Activated naive CD4-positive, alpha-beta T cell treated with anti-CD3 and anti-CD28 coated beads, Interleukin-2, amount 50 U/mL, for 24 hours (primary cell): ENCODE measurements at regions not wholly inside any gene's neighbourhood (a gene's known extent, or its start where the extent isn't known, plus 50 kb on each side); places are given as distances from the start of the nearest gene placed in this dataset.
A peak's percentile ranks its signal among the peaks of the same experiment; 100 is the strongest.
"Not testable (repeated sequence)": the region's sequence is repeated elsewhere in the genome, so short reads cannot be mapped to it uniquely, and the experiment has no call there.

ENCODE experiments used
- H3K27ac Mint-ChIP-seq: one replicate; pipeline ENCODE4 v1.8.0; 2021; ENCODE audit warnings: mild to moderate bottlenecking, mixed read lengths
- H3K27me3 Mint-ChIP-seq: one replicate; pipeline ENCODE4 v1.8.0; 2021; ENCODE audit warnings: mixed read lengths
- H3K36me3 Mint-ChIP-seq: one replicate; pipeline ENCODE4 v1.8.0; 2021; ENCODE audit warnings: mixed read lengths
- H3K4me1 Mint-ChIP-seq: one replicate; pipeline ENCODE4 v1.8.0; 2021; ENCODE audit warnings: mixed read lengths
- H3K4me3 Mint-ChIP-seq: one replicate; pipeline ENCODE4 v1.8.0; 2021; ENCODE audit warnings: mild to moderate bottlenecking, mixed read lengths
- H3K9me3 Mint-ChIP-seq: one replicate; pipeline ENCODE4 v1.8.0; 2021; ENCODE audit warnings: mixed read lengths

DNA sequence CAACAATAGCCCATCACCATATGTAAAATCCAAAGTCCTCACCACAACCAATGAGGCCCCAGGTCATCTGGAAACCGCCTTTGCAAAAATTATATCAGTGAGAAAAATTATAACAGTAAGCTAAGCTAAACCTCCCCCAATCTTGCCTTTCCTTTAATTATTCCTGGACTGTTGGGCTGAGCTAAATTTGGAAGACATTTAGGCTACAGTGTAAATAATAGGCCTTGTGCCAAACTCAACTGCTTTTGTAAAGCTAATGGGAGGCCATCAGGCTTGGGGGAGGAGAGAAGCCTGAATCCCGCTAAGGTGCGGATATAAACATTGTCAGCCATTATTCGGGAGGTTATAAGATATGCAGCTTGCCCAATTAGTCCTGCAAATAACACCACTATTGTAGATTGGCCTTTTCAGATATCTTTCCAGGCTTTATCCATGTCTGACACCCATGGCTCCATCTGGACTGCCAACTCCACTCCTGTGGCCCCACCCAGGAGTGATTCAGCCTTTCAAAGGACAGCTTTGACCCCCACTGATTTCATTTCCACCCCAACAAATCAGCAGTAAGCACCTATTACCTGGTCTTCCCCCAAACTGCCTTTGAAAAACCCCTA lies 53.0 kb upstream of the CA12 start:
- Mint-ChIP-seq H3K27me3 (peaks cover 1% of the 10 kb centered on the region), H3K36me3 (no peaks in the 10 kb centered on the region), H3K4me1 (peaks cover 27% of the 10 kb centered on the region), H3K27ac (peak overlapping the region; percentile 6), H3K9me3 (no peaks in the 10 kb centered on the region), H3K4me3 (no peak overlapping the region)

GRCh38 chr15:63435204-63435820 lies 53.7 kb upstream of the CA12 start:
- H3K4me1 Mint-ChIP-seq: peaks cover 30% of the 10 kb centered on the region
- H3K27me3 Mint-ChIP-seq: peaks cover 1% of the 10 kb centered on the region
- no peak overlapping the region for H3K4me3 Mint-ChIP-seq
- H3K27ac Mint-ChIP-seq: no peak overlapping the region
- H3K36me3 Mint-ChIP-seq: no peaks in the 10 kb centered on the region
- no peaks in the 10 kb centered on the region for H3K9me3 Mint-ChIP-seq

- Mint-ChIP-seq H3K9me3 (no peaks in the 10 kb centered on the region), H3K36me3 (no peaks in the 10 kb centered on the region), H3K27ac (peak overlapping the region; percentile 47), H3K4me3 (peak overlapping the region; percentile 39), H3K4me1 (peaks cover 38% of the 10 kb centered on the region), H3K27me3 (peaks cover 1% of the 10 kb centered on the region)
Measured at GRCh38 chr15:63436341-63436740, 54.7 kb upstream of the CA12 start.

DNA sequence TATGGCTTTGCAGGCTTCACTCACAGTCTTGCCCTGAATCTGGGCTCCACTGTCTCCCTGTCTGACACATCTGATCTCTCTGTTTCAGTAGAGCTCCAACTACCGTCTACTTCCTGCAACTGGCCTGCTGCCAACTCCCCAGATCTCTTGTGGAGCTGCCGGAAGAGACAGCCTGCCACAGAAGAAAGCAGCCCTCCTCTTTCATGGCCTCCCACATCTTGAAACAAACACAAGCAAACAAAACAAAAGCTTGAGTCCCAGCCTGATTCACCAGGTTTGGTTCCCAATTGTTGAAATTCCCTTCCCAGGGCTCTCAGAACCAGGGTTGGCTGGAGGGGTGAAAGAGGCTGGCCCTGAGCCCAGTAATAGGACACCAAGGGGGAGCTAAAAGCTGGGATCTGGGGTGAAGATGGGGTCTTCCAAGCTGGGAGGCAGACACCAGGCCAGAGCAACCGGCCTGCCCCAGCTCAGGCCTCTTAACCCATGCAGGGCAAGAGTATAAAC lies 55.3 kb upstream of the CA12 start:
- H3K9me3 Mint-ChIP-seq: no peaks in the 10 kb centered on the region
- H3K4me1 Mint-ChIP-seq: peaks cover 38% of the 10 kb centered on the region
- peaks cover 1% of the 10 kb centered on the region for H3K27me3 Mint-ChIP-seq
- H3K36me3 Mint-ChIP-seq: no peaks in the 10 kb centered on the region
- H3K4me3 Mint-ChIP-seq: peak overlapping the region; percentile 39
- peak overlapping the region; percentile 47 for H3K27ac Mint-ChIP-seq

- Mint-ChIP-seq H3K9me3 (no peaks in the 10 kb centered on the region), H3K27ac (no peak overlapping the region), H3K4me3 (no peak overlapping the region), H3K36me3 (no peaks in the 10 kb centered on the region), H3K27me3 (no peaks in the 10 kb centered on the region), H3K4me1 (peaks cover 38% of the 10 kb centered on the region)
Measured at GRCh38 chr15:63439536-63440264, 58.1 kb upstream of the CA12 start.

GRCh38 chr15:63440265-63440648 lies 58.6 kb upstream of the CA12 start:
- no peak overlapping the region for H3K27ac Mint-ChIP-seq
- peaks cover 38% of the 10 kb centered on the region for H3K4me1 Mint-ChIP-seq
- no peaks in the 10 kb centered on the region for H3K36me3 Mint-ChIP-seq
- no peak overlapping the region for H3K4me3 Mint-ChIP-seq
- H3K9me3 Mint-ChIP-seq: no peaks in the 10 kb centered on the region
- H3K27me3 Mint-ChIP-seq: no peaks in the 10 kb centered on the region

GRCh38 chr15:63440756-63441155 lies 59.1 kb upstream of the CA12 start:
- Mint-ChIP-seq H3K27me3 (no peaks in the 10 kb centered on the region), H3K36me3 (no peaks in the 10 kb centered on the region), H3K4me3 (no peak overlapping the region), H3K27ac (no peak overlapping the region), H3K9me3 (no peaks in the 10 kb centered on the region), H3K4me1 (peaks cover 36% of the 10 kb centered on the region)

DNA sequence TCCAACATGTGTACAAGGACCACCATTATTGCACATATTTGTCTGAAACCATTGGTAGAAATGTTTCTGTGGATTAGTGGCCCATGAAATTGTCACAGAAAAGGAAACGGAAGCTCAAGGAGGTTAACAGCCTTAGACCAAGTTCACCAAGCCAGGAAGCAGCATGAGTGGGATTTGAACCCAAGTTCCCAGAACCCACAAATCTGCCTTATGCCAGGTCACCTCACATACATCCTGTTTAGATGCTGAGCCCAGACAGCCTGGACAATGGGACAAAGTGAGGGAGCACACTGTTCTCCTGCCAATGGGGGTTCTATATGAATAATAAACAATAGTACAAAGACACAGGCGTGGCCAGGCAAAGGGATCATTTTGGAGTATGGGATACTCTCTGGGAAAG lies 59.6 kb upstream of the CA12 start:
- H3K4me1 Mint-ChIP-seq: peaks cover 31% of the 10 kb centered on the region
- no peak overlapping the region for H3K4me3 Mint-ChIP-seq
- H3K27ac Mint-ChIP-seq: no peak overlapping the region
- no peaks in the 10 kb centered on the region for H3K9me3 Mint-ChIP-seq
- H3K27me3 Mint-ChIP-seq: no peaks in the 10 kb centered on the region
- no peaks in the 10 kb centered on the region for H3K36me3 Mint-ChIP-seq

DNA sequence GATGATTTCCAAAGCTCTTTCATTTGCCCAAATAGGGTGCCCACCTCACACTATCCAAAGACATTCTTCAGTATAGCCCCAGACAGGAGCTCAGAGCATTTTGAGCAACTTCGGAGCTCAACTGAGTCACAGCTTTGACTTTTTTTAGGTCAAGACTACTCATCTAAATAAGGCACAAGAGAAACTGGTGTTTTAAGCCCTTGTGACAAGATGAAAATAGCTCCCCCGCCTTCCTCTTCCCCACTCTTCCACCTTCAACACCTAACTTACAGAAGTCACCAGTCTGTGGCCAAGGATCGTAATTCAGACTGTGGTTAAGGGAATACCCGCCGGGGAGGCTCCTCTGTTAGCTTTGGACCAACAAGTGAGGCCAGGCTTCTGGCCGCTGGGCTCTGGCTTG lies 60.4 kb upstream of the CA12 start:
- H3K9me3 Mint-ChIP-seq: no peaks in the 10 kb centered on the region
- H3K27me3 Mint-ChIP-seq: no peaks in the 10 kb centered on the region
- H3K4me1 Mint-ChIP-seq: peaks cover 23% of the 10 kb centered on the region
- no peak overlapping the region for H3K27ac Mint-ChIP-seq
- H3K4me3 Mint-ChIP-seq: no peak overlapping the region
- no peaks in the 10 kb centered on the region for H3K36me3 Mint-ChIP-seq

GRCh38 chr15:63444611-63445010 lies 59.8 kb upstream of the USP3 start:
- peaks cover 12% of the 10 kb centered on the region for H3K4me1 Mint-ChIP-seq
- H3K27ac Mint-ChIP-seq: no peak overlapping the region
- no peak overlapping the region for H3K4me3 Mint-ChIP-seq
- H3K9me3 Mint-ChIP-seq: no peaks in the 10 kb centered on the region
- H3K36me3 Mint-ChIP-seq: no peaks in the 10 kb centered on the region
- H3K27me3 Mint-ChIP-seq: no peaks in the 10 kb centered on the region

DNA sequence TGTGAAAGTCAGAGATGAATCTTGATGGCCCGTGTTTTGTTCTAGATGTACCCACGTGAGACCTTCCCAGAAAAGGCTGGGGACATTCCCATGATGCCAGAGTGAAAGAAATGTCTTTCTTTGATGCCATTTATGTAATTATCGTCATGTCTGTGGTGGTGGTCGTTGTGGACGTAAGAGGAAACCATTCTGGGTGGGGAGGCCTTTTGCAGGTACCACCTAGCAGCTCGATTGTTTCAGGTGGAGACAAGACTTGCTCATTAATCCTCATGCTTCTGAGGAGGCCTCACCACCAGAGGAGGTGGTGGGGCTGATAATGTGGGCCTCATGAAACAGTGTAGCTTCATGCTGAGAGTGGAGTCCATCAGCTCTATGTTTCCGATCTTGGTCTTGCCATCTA lies 58.1 kb upstream of the USP3 start:
- no peaks in the 10 kb centered on the region for H3K4me1 Mint-ChIP-seq
- H3K27ac Mint-ChIP-seq: no peak overlapping the region
- H3K4me3 Mint-ChIP-seq: no peak overlapping the region
- no peaks in the 10 kb centered on the region for H3K9me3 Mint-ChIP-seq
- H3K27me3 Mint-ChIP-seq: no peaks in the 10 kb centered on the region
- H3K36me3 Mint-ChIP-seq: no peaks in the 10 kb centered on the region

DNA sequence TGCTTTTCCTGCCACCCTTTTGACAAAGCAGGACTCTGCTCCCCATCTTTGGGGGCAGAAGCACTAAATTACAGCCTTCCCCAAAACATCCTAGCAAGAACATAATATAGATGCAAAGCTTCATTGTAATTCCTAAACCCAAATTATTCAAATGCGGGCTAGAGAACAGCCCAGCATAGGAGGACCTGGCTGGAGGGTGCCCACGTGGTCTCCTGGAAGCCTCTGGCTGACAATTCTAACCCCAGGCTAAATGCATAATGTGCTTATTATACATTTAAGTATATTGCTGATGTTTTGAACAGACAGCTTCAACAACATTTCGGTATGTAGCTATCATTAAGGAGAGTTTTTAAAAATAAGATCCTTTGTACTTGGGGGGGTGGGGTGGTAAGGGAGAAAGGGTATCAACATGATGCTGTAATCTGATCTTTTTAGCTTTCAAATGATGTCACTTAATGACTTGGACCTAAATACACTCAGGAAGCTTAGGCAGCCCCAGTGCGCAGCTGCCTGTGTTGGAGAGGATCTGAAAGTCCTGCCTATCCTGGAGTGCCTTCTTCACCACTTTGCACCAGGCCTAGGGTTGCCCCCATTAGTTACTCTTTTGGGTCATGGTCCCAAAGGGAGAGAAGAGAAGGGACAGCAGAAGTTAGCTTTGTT lies 57.2 kb upstream of the USP3 start:
- no peak overlapping the region for H3K4me3 Mint-ChIP-seq
- H3K27ac Mint-ChIP-seq: no peak overlapping the region

DNA sequence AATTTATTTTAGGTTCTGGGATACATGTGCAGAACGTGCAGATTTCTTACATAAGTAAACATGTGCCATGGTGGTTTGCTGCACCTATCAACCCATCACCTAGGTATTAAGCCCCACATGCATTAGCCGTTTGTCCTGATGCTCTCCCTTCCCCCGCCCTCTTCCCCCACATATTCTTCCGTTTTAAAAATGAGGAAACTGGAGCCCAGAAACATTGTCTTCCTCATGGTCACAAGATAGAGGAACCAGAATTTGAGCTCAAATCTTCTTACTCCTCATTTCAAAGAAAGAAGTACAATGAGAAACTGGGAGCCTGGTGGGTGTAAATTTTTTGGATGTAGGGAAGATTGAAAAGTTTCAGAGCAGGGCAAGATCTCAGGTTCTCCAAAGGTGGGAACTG lies 56.1 kb upstream of the USP3 start:
- Mint-ChIP-seq H3K36me3 (no peaks in the 10 kb centered on the region), H3K4me1 (peaks cover 3% of the 10 kb centered on the region), H3K9me3 (no peaks in the 10 kb centered on the region), H3K27ac (no peak overlapping the region), H3K27me3 (no peaks in the 10 kb centered on the region), H3K4me3 (no peak overlapping the region)

More for the DNA sequence above, 57.2 kb upstream of the USP3 start:
- Mint-ChIP-seq H3K4me1 (no peaks in the 10 kb centered on the region), H3K27me3 (no peaks in the 10 kb centered on the region), H3K9me3 (no peaks in the 10 kb centered on the region), H3K36me3 (no peaks in the 10 kb centered on the region)

DNA sequence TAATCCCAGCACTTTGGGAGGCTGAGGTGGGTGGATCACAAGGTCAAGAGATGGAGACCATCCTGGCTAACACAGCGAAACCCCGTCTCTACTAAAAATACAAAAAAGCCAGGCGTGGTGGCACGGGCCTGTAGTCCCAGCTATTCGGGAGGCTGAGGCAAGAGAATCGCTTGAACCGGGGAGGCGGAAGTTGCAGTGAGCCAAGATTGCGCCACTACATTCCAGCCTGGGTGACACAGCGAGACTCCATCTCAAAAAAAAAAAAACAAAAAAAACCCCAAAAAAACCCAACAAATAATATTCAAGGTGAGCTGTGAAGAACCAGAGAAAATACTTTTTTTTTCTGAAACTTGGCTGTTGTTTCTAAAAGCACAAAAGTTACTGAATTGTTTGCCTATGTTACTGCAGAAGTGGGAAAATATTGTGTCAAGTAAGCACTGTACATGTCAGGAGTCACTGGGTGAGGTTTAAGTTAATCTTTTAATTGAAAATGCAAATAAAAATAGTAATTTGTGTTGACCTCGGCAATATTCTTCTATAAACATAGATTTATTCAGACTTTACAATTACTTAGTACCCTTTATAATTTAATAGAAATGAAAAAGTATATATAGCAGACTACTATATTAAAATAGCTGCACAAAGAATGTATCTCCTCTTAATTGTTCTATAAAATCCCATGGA lies 55.4 kb upstream of the USP3 start:
- H3K4me1 Mint-ChIP-seq, H3K4me3 Mint-ChIP-seq, H3K9me3 Mint-ChIP-seq, H3K27me3 Mint-ChIP-seq, H3K36me3 Mint-ChIP-seq, H3K27ac Mint-ChIP-seq: not testable (repeated sequence)

- H3K4me3 Mint-ChIP-seq: no peak overlapping the region
- H3K9me3 Mint-ChIP-seq: no peaks in the 10 kb centered on the region
Measured at GRCh38 chr15:63449731-63450130, 54.7 kb upstream of the USP3 start.

More at GRCh38 chr15:63449731-63450130, 54.7 kb upstream of the USP3 start:
- Mint-ChIP-seq H3K4me1 (peaks cover 6% of the 10 kb centered on the region), H3K27ac (no peak overlapping the region), H3K36me3 (no peaks in the 10 kb centered on the region), H3K27me3 (no peaks in the 10 kb centered on the region)
